Effector memory CD8-positive, alpha-beta T cell (primary cell): ENCODE measurements at regions not wholly inside any gene's neighbourhood (a gene's known extent, or its start where the extent isn't known, plus 50 kb on each side); places are given as distances from the start of the nearest gene placed in this dataset.

Experiments used
- ATAC-seq: fragments of 150-1000 bp; cut with Tn5 transposase; replicated peaks from 2 replicates; pipeline ENCODE4 v1.10.0; 2021; ENCODE audit warnings: mild to moderate bottlenecking, moderate library complexity
- DNase-seq, 3 experiments: peaks; one replicate each; pipeline ENCODE4 v3.0.0; 2021
- H3K27ac Mint-ChIP-seq, 2 donors: one replicate each; pipeline ENCODE4 v1.8.0; 2022; ENCODE audit warnings: mild to moderate bottlenecking in 2 of 2, mixed read lengths in 2 of 2, moderate library complexity in 2 of 2
- H3K27me3 Mint-ChIP-seq, 2 donors: one replicate each; pipeline ENCODE4 v1.8.0; 2022; ENCODE audit warnings: mixed read lengths in 2 of 2
- H3K36me3 Mint-ChIP-seq: one replicate; pipeline ENCODE4 v1.8.0; 2022; ENCODE audit warnings: mild to moderate bottlenecking, moderate library complexity, mixed read lengths; ENCODE audit not compliant: insufficient read depth
- H3K4me1 Mint-ChIP-seq, 2 donors: one replicate each; pipeline ENCODE4 v1.8.0; 2022; ENCODE audit warnings: low read depth in 2 of 2, mixed read lengths in 2 of 2
- H3K4me3 Mint-ChIP-seq, 2 donors: one replicate each; pipeline ENCODE4 v1.8.0; 2022; ENCODE audit warnings: mild to moderate bottlenecking in 2 of 2, mixed read lengths in 2 of 2, moderate library complexity in 2 of 2
- H3K9me3 Mint-ChIP-seq, 2 donors: one replicate each; pipeline ENCODE4 v1.8.0; 2022; ENCODE audit warnings: mixed read lengths in 2 of 2

GRCh38 chr21:23217597-23217996, 2219.4 kb downstream of the NCAM2 start:
- H3K9me3 Mint-ChIP-seq: peaks cover 7 to 9% of the 10 kb centered on the region in 2 donors
- no peak for ATAC-seq

GRCh38 chr21:23215261-23215660, 2217.1 kb downstream of the NCAM2 start:
- Mint-ChIP-seq H3K27ac (no peak overlapping the region), H3K9me3 (peaks cover 7 to 9% of the 10 kb centered on the region in 2 donors), H3K4me3 (no peak overlapping the region), H3K36me3 (no peaks in the 10 kb centered on the region), H3K4me1 (no peaks in the 10 kb centered on the region), H3K27me3 (no peaks in the 10 kb centered on the region)
- ATAC-seq (no peak), DNase-seq (no peak)

More at GRCh38 chr21:23217597-23217996, 2219.4 kb downstream of the NCAM2 start:
- H3K36me3 Mint-ChIP-seq: no peaks in the 10 kb centered on the region
- H3K4me1 Mint-ChIP-seq: no peaks in the 10 kb centered on the region
- H3K4me3 Mint-ChIP-seq: no peak overlapping the region
- no peak for DNase-seq
- no peaks in the 10 kb centered on the region for H3K27me3 Mint-ChIP-seq
- no peak overlapping the region for H3K27ac Mint-ChIP-seq
